Activated CD4-positive, alpha-beta T cell treated with anti-CD3 and anti-CD28 coated beads, Interleukin-2, amount 50 U/mL, for 24 hours (primary cell): ENCODE measurements at regions not wholly inside any gene's neighbourhood (a gene's known extent, or its start where the extent isn't known, plus 50 kb on each side); places are given as distances from the start of the nearest gene placed in this dataset.

ENCODE experiments used
- DNase-seq, 2 donors: peaks; one replicate each; pipeline ENCODE4 v3.0.0-alpha.2; 2020; ENCODE audit warnings: low read depth in 1 of 2, low spot score in 1 of 2

DNA sequence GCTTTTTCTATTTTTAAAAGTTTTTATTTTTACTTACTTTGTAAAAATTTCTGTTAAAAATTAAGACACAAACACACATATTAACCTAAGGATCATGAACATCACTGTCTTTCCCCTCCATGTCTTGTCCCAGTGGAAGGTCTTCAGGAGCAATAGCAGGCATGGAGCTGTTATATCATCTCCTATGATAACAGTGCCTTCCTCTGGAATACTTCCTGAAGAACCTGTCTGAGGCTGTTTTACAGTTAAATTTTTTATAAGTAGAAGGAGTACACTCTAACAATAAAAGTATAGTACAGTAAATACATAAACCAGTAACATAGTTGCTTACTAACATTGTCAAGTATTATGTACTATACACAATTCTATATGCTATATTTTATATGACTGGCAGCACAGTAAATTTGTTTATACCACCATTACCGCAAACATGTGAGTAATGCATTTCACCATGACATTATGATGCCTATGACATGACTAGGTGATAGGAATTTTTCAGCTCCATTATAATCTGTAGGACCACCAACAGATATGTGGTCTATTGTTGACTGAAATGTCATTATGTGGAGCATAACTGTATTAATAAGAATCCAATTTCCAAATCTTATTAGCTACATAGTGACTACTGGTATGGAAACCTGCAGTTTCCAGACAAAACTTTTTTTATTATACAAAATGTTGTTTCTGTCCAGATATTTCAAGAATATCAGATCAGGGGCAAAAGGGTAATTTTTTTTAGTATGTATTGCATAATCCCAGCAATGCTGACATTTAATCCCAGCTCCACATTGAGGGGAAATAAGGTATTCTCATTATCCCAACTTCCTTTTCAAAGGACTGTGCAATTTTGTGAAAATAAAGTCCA, 337.2 kb upstream of the SLC39A10 start:
- DNase-seq: no peak

DNA sequence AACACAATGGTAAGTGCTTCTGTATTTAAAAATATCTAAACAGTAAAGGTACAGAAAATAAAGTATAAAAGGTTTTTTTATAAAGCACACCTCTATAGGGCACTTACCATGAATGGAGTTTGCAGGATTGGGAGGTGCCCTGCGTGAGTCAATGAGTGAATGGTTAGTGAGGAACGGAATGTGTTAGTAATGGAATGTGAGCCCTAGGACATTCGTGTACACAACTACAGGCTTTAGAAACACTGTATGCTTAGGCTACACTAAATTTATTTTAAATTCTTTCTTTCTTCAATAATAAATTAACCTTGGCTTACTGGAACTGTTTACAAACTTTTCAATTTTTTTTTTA, 337.9 kb upstream of the SLC39A10 start:
- DNase-seq: no peak

DNA sequence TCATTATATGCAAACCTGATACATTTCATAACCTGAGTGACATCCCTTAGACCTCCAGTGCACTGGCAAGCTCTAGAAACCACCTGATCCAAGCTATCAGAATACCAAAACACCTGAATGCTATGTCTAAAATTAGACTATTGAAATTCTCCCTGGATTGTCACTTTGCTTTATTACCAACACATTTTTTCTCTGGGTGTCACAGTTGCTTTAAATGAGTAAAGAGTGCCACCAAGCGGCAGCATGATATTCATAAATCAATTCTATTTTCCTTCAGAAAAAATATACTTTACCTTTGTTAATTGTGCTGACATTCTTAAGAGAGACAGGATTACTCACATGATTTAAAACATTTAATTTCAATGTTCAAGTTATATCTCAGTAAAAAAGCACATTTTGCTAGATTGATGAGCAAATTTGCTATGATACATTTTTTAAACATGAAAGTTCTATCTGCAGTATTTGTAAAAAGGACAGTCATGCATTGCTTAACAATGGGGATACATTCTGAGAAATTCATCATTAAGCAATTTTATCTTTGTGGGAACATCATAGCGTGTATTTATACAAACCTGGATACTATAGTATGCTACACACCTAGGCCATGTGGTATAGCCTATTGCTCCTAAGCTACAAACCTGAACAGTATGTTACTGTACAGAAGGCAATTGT, 338.4 kb upstream of the SLC39A10 start:
- peak in 1 of 2 donors; percentile 21 for DNase-seq

DNA sequence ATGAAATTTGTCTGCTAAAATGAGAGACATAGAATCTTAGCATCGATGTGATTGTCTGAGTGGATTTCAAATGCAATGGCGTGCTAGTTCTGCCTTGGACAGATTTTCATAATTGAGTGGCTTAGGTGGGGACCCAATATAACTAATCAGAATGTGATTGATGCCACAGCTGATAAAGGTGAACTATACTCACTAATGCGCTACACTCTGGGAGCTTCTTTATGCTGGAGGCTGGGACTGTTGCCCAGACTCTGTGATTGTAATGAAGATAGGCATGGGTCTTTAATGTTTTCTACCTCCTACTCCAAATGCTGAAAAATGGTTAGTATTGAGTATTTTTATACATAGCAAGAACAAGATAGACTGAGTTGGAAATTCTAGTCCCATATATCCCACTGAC, 339.5 kb upstream of the SLC39A10 start:
- DNase-seq: no peak

DNA sequence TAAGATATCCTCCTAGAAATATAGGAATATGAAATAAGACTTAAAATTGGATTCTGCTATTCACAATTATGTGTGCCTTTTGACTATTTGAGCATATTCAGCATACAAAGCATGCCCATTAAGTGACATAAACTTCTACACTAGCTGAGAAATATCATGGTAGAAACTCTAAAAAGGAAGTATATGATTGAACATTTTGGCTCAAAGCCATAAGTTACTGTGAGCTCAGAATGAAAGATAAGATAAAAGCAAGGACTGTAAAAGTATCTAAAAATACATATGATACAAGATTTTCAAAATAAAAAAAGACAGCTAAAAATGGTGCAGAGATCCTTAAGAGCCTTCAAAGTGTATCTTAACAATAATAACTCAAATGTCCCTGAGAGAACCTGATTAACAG, 340.5 kb upstream of the SLC39A10 start:
- DNase-seq: no peak

DNA sequence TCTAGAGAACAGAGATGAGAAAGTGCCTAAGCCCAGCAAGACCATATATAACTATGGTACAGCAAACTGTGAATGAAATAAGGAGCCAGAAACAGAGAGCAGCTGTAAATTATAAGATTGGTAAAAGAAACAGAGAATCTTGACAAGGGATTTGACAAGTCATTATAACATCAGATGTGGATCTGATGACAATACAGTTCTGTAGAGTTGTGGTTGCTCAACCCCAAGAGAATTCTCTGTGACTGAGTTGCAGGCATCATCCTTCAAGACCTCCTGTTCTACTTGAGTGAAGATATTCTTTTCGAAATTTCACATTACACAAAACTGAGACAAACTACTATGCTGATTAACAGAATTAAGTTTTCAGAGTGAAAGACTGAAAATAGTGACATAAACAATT, 343.1 kb upstream of the SLC39A10 start:
- DNase-seq: no peak

DNA sequence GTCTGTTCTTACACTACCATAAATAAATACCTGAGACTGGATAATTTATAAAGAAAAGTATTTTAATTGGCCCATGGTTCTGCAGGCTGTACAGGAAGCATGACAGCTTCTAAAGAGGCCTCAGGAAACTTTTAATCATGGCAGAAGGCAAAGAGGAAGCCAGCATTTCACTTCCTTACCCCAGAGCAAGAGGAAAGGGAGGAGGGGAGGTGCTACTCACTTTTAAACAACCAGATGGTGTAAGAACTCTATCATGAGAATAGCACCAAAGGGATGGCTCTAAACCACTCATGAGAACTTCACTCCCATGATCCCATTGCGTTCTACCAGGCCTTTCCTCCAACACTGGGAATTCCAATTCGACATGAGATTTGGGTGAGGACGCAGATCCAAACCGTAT, 344.4 kb upstream of the SLC39A10 start:
- DNase-seq: no peak

DNA sequence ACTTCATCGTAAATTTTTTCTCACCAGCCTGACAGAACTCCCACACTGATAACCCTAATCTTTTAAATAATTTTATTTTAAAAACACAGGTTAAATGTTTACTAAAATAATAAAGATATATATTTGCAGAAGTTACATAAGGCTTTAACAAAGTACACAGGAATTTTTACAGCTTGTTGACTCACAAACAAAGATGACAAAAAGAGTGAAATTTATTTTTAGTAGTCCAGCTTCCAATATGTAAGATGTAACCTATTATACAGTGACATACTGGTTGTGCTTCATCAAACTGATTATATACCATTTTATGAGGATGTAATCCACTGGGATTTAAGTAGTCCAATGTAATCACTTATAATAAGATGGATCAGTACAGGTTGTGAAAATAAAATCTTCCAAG, 348.9 kb upstream of the SLC39A10 start:
- no peak for DNase-seq

DNA sequence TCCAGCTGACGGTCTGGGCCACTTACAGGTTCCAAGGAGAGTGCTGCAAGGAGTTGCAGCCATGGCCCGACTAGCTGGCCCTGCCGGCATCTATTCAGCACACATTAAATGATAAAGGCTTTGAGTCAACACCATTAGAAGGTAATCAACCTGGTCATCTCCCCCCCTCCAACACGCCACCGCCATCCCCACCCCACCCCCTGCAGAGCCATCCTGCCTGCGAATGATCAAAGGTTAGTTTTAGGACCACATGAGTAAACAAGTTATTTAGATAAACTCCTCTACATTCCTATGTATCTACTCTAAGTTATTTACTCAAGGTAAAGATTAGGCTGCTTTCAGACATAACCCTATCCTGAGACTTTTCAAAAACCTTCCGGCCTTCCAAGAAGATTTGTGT, 349.3 kb upstream of the SLC39A10 start:
- DNase-seq: no peak

DNA sequence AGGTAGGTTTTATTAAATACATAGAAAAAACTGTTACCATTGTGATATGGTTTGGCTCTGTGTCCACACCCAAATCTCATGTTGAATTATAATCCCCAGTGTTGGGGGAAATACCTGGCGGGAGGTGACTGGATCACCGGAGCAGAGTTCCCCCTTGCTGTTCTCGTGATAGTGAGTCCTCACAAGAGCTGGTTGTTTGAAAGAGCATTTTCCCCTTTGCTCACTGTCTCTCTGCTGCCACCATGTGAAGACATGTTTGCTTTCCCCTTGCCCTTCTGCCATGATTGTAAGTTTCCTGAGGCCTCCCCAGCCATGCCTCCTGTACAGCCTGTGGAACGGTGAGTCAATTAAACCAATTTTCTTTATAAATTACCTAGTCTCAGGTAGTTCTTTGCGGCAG, 352.7 kb upstream of the SLC39A10 start:
- no peak for DNase-seq

DNA sequence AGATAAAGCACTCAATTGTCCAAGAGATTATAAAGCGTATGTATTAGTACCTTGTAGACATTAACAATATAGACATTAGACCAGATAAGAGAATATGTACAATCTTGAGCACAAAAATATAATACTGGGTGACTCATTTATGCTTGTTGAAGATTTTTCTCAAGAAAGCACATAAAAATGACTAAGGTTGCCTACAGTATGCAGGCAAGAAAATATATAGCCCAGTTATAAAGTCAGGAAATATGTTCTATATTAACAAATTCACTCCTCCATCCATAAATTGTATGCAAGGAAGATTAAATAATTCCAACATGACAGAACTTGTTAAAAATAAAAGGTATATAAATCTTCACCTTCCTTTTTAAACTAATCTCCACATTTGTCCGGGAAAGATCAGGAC, 356.4 kb upstream of the SLC39A10 start:
- DNase-seq: no peak

DNA sequence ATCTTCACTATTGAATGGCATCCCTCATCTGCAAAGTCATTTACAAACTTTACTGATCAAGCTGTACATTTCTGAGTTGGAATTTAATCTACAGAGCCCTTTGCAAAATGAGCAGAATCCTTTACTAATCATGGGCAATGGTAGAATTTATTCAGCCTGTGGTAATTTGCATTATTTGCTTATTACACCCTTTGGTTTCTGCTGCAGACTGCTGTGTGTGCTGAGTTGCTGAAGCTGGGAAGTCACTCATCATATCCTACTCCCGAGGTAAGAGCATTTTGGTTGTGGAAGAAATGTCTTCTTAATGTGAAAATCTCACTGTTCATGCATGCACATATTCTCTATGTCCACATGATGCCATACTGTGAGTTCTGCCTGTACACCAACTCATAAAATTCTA, 357.4 kb upstream of the SLC39A10 start:
- no peak for DNase-seq

DNA sequence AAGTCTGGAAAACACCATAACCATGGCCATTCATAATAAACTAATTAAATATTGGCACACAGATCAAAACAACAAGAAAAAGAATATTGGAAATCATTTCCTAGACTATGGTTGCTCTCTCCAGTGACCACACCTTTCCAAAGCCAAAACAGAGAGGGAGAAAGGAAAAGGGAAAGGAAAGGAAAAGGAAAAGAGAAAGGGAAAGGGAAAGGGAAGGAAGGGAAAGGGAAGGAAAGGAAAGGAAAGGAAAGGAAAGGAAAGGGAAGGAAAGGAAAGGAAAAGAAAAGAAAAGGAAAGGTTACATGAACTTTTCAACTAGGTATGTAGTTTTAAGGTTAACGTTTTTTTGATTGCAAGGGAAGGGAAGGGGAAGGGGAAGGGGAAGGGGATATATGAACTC, 360.5 kb upstream of the SLC39A10 start:
- DNase-seq: no peak

DNA sequence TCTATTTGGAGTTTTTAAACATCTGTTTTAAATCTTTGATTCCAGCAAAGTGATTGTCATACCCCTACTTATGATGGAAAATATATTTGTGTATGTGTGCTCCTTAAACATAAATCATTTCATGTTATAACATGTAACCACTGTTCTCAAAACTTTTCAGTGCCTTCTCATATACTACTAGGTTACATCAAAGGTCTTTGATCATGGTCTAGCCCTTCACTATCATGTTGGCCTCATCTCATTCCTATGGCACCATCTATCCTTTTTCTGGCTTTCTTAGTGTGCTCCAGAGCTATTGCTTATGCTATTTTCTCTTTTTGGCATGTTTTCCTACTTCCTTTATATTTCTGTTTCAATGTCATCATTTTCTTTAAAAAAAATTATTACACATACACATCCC, 367.9 kb upstream of the SLC39A10 start:
- DNase-seq: no peak

DNA sequence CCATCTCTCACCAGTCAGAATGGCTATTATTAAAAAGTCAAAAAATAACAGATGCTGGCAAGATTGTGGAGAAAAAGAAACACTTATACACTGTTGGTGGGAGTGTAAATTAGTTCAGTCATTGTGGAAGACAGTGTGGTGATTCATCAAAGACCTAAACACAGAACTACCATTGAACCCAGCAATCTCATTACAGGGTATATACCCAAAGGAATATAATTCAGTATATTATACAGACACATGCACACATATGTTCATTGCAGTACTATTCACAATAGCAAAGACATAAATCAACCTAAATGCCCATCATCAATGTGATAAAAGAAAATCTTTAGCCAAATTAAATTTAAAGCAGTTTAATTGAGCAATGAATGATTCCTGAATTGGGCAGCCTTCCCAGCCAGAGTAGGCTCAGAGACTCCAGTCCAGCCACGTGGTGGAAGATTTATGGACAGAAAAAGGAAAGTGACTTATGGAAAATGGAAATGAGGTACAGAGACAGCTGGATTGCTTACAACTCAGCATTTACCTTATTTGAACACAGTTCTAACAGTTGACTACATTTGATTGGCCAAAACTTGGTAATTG, 377.1 kb upstream of the SLC39A10 start:
- no peak for DNase-seq

DNA sequence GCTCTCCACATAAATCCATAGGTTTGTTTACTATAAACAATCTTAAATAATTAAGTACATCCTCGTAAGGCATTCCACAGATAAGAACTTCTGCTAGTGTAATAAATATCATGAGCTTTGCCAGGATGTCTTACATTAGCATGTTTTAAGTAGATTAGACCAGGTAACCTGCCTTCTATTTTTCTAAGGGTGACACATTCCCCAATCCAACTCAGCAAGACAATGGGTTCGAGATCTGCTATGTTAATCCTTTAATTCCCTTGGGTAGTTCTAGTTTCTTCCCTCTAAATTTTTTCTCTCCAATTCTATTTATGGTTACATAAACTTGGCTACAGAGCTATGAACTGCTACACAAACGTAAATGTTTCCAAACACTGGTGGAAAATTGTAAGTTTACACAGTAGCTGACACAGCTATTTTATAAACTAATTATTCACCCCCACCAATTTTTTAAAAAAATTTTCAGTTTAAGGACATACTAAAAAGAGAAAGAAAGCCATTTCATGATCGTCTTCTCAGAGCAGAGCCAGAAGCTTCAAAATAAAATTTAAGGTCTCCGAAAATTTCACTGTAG, 386.5 kb upstream of the SLC39A10 start:
- no peak for DNase-seq

DNA sequence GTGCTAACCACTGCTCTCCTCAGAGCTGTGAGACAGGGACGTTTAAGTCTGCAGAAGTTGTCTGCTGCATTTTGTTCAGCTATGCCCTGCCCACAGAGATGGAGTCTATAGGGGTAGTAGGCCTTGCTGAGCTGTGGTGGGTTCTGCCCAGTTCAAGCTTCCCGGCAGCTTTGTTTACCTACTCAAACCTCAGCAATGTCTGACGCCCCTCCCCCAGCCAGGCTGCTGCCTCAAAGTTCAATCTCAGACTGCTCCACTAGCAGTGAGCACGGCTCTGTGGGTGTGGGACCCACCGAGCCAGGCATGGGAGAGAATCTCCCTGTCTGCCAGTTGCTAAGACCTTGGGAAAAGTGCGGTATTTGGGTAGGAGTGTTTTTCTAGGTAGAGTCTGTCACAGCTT, 387.8 kb upstream of the SLC39A10 start:
- DNase-seq: no peak

DNA sequence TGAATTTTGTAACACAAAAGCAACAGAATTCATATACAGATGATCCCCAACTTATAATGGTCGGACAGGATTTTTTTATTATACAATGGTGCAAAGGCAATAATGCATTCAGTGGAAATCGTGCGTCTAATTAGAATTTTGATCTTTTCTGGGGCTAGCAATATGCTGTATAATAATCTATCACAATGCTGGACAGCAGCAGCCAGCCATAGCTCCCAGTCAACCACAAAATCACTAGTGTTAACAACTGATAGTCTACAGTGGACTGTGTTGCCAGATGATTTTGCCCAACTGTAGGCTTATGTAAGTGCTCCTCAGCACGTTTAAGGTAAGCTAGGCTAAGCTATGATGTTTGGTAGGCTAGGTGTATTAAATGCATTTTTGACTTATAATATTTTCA, 399.0 kb upstream of the SLC39A10 start:
- DNase-seq: no peak

DNA sequence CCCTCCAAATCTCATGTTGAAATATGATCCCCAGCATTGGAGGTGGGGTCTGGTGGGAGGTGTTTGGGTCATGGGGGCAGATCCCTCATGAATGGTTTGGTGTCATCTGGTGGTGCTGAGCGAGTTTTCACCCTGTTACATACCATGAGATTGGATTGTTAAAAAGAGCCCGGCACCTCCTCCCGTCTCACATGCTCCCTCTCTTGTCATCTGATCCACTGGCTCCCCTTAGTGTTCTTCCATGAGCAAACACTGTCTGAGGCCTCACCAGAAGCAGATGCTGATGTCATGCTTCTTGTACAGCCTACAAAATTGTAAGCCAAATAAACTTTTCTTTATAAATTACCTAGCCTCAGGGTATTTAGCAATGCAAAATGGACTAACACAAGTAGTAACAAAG, 405.0 kb upstream of the SLC39A10 start:
- no peak for DNase-seq

DNA sequence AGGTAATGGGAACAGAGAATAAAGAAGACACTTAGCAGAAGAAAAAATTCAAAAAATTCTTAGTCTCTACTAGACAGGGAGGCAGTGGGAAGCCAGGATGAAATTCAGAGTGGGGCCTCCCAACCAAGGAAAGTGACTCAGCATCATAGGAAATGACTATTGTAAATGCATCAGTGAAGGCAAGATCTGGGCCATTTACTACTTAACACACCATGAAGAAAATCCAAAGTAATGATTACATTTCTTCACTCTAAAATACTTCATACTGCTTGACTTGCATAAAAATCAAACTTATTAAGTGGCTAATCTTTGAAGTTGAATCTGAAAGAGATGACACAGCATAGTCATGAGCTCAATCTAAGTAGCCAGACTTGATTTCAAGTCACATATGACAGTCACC, 405.8 kb upstream of the SLC39A10 start:
- no peak for DNase-seq

DNA sequence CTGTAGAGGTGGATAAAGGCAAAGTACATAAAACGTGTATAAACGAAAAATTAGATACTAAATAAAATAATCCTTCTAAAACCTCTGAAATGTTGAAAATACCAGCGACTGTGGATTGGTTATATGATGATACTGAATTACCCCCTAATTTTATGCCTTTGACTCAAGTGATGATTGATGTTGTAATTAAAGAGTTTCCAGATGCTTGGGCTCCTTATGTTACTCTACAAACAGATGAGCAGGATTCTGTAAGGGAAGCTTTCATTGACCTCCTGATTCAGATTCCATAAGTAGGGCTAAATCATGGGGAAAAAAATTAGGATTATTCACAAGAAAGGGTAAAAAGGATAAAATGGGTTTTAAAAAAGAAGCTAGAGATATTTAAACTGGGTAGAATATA, 418.2 kb upstream of the SLC39A10 start:
- no peak for DNase-seq

DNA sequence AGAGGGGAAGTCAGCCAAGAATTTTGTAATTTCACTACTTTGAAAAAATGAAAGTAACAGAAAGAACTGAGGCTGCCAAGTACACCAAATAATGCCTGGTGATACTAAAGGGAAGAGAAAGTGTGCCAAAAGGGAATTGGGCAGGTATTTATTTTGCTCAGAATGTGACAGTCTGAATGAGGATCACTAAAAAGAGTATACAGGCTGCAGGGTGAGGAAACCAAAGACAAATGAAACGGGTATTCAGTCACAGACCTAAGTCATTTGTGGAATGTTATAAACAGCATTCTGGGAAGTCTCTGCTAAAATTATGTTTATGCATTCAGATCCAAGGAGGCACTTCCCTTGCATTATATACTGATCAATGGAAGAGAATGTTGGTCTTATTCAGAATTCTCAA, 418.6 kb upstream of the SLC39A10 start:
- DNase-seq: no peak
